Dendritic cell treated with granulocyte-macrophage colony-stimulating factor and Interleukin-4, amounts not matched to agents 40 ng/mL and 50 ng/mL, for 4 days (primary cell): ENCODE measurements at regions not wholly inside any gene's neighbourhood (a gene's known extent, or its start where the extent isn't known, plus 50 kb on each side); places are given as distances from the start of the nearest gene placed in this dataset.
"Not testable (repeated sequence)": the region's sequence is repeated elsewhere in the genome, so short reads cannot be mapped to it uniquely, and the experiment has no call there.

Experiments used
- H3K27ac Mint-ChIP-seq: one replicate; pipeline ENCODE4 v1.8.0; 2022; ENCODE audit warnings: mild to moderate bottlenecking, mixed read lengths
- H3K27me3 Mint-ChIP-seq: one replicate; pipeline ENCODE4 v1.8.0; 2022; ENCODE audit warnings: mild to moderate bottlenecking, mixed read lengths
- H3K36me3 Mint-ChIP-seq: one replicate; pipeline ENCODE4 v1.8.0; 2022; ENCODE audit warnings: low read depth, mixed read lengths
- H3K4me1 Mint-ChIP-seq: one replicate; pipeline ENCODE4 v1.8.0; 2022; ENCODE audit warnings: low read depth, mixed read lengths
- H3K4me3 Mint-ChIP-seq: one replicate; pipeline ENCODE4 v1.8.0; 2022; ENCODE audit warnings: mild to moderate bottlenecking, moderate library complexity, mixed read lengths
- H3K9me3 Mint-ChIP-seq: one replicate; pipeline ENCODE4 v1.8.0; 2022; ENCODE audit warnings: mixed read lengths
- intact Hi-C: fragments of 100-400 bp; cut with micrococcal nuclease; formaldehyde crosslinking; loops from one replicate; pipeline ENCODE4 v1.15.0; 2022

GRCh38 chr12:31803306-31804184 lies 74.7 kb upstream of the AMN1 start:
- Mint-ChIP-seq H3K27me3 (no peaks in the 10 kb centered on the region), H3K36me3 (no peaks in the 10 kb centered on the region), H3K9me3 (no peaks in the 10 kb centered on the region), H3K4me1 (peaks cover 9% of the 10 kb centered on the region), H3K4me3 (no peak overlapping the region), H3K27ac (no peak overlapping the region)
- intact Hi-C loops, result no loop called here

GRCh38 chr12:31801872-31802271 lies 73.1 kb upstream of the AMN1 start:
- intact Hi-C loops, result no loop called here
- Mint-ChIP-seq H3K27ac (no peak overlapping the region), H3K4me3 (no peak overlapping the region), H3K27me3 (no peaks in the 10 kb centered on the region), H3K9me3 (peaks cover 9% of the 10 kb centered on the region), H3K4me1 (peaks cover 6% of the 10 kb centered on the region), H3K36me3 (no peaks in the 10 kb centered on the region)

GRCh38 chr12:31797230-31797872 lies 68.5 kb upstream of the AMN1 start:
- intact Hi-C loops, result no loop called here
- peaks cover 11% of the 10 kb centered on the region for H3K4me1 Mint-ChIP-seq
- H3K4me3 Mint-ChIP-seq, result no peak overlapping the region
- H3K27me3 Mint-ChIP-seq, result peaks cover 4% of the 10 kb centered on the region
- H3K9me3 Mint-ChIP-seq, result peaks cover 9% of the 10 kb centered on the region
- peak overlapping the region; percentile 56 for H3K27ac Mint-ChIP-seq
- H3K36me3 Mint-ChIP-seq, result no peaks in the 10 kb centered on the region

GRCh38 chr12:31796270-31796951 lies 67.6 kb upstream of the AMN1 start:
- no peak overlapping the region for H3K27ac Mint-ChIP-seq
- H3K9me3 Mint-ChIP-seq, result peaks cover 9% of the 10 kb centered on the region
- H3K36me3 Mint-ChIP-seq, result no peaks in the 10 kb centered on the region
- H3K4me1 Mint-ChIP-seq, result peaks cover 11% of the 10 kb centered on the region
- intact Hi-C loops, result no loop called here
- no peak overlapping the region for H3K4me3 Mint-ChIP-seq
- peaks cover 4% of the 10 kb centered on the region for H3K27me3 Mint-ChIP-seq

- intact Hi-C loops, result no loop called here
- Mint-ChIP-seq H3K4me3 (no peak overlapping the region), H3K4me1 (peaks cover 11% of the 10 kb centered on the region), H3K9me3 (peaks cover 9% of the 10 kb centered on the region), H3K27ac (no peak overlapping the region), H3K27me3 (peaks cover 4% of the 10 kb centered on the region), H3K36me3 (no peaks in the 10 kb centered on the region)
These were observed 65.9 kb upstream of the AMN1 start for GRCh38 chr12:31794745-31795144.

GRCh38 chr12:31791265-31791664 lies 62.4 kb upstream of the AMN1 start:
- not testable (repeated sequence) for H3K4me3 Mint-ChIP-seq

GRCh38 chr12:31790759-31791158 lies 61.9 kb upstream of the AMN1 start:
- Mint-ChIP-seq H3K4me1 (peaks cover 5% of the 10 kb centered on the region), H3K9me3 (no peaks in the 10 kb centered on the region), H3K27ac (no peak overlapping the region), H3K36me3 (no peaks in the 10 kb centered on the region), H3K4me3 (no peak overlapping the region), H3K27me3 (peaks cover 4% of the 10 kb centered on the region)
- intact Hi-C loops, result no loop called here

More at GRCh38 chr12:31791265-31791664, 62.4 kb upstream of the AMN1 start:
- H3K36me3 Mint-ChIP-seq, H3K4me1 Mint-ChIP-seq, H3K27ac Mint-ChIP-seq, intact Hi-C loops, H3K9me3 Mint-ChIP-seq, H3K27me3 Mint-ChIP-seq: not testable (repeated sequence)

GRCh38 chr12:31785318-31785717 lies 56.5 kb upstream of the AMN1 start:
- Mint-ChIP-seq H3K27ac (no peak overlapping the region), H3K4me1 (peaks cover 13% of the 10 kb centered on the region), H3K9me3 (peaks cover 10% of the 10 kb centered on the region), H3K36me3 (no peaks in the 10 kb centered on the region), H3K4me3 (no peak overlapping the region), H3K27me3 (no peaks in the 10 kb centered on the region)
- intact Hi-C loops, result loop anchor here (10.0 kb wide), 1 partner anchor 101 kb away; no protein-coding TSS in a partner anchor

GRCh38 chr12:31783996-31784645 lies 55.3 kb upstream of the AMN1 start:
- Mint-ChIP-seq H3K4me1 (peaks cover 14% of the 10 kb centered on the region), H3K4me3 (no peak overlapping the region), H3K36me3 (no peaks in the 10 kb centered on the region), H3K27ac (peak overlapping the region; percentile 71), H3K9me3 (peaks cover 10% of the 10 kb centered on the region), H3K27me3 (no peaks in the 10 kb centered on the region)
- intact Hi-C loops, result loop anchor here (10.0 kb wide), 1 partner anchor 99 kb away; no protein-coding TSS in a partner anchor

GRCh38 chr12:31783556-31783955 lies 54.7 kb upstream of the AMN1 start:
- H3K4me3 Mint-ChIP-seq, result no peak overlapping the region
- peak overlapping the region; percentile 71 for H3K27ac Mint-ChIP-seq

GRCh38 chr12:31781894-31782540 lies 53.2 kb upstream of the AMN1 start:
- no peaks in the 10 kb centered on the region for H3K27me3 Mint-ChIP-seq
- peaks cover 10% of the 10 kb centered on the region for H3K9me3 Mint-ChIP-seq
- peaks cover 22% of the 10 kb centered on the region for H3K4me1 Mint-ChIP-seq

More at GRCh38 chr12:31783556-31783955, 54.7 kb upstream of the AMN1 start:
- H3K27me3 Mint-ChIP-seq, result no peaks in the 10 kb centered on the region
- intact Hi-C loops, result loop anchor here (10.0 kb wide), 1 partner anchor 99 kb away; no protein-coding TSS in a partner anchor
- H3K36me3 Mint-ChIP-seq, result no peaks in the 10 kb centered on the region
- H3K9me3 Mint-ChIP-seq, result peaks cover 10% of the 10 kb centered on the region
- peaks cover 19% of the 10 kb centered on the region for H3K4me1 Mint-ChIP-seq

GRCh38 chr12:31780096-31780495 lies 51.3 kb upstream of the AMN1 start:
- Mint-ChIP-seq H3K4me3 (no peak overlapping the region), H3K27me3 (no peaks in the 10 kb centered on the region), H3K9me3 (peaks cover 10% of the 10 kb centered on the region), H3K36me3 (no peaks in the 10 kb centered on the region), H3K27ac (no peak overlapping the region), H3K4me1 (peaks cover 22% of the 10 kb centered on the region)
- intact Hi-C loops, result loop anchor here (10.0 kb wide), 1 partner anchor 95 kb away; no protein-coding TSS in a partner anchor

More at GRCh38 chr12:31781894-31782540, 53.2 kb upstream of the AMN1 start:
- intact Hi-C loops, result loop anchor here (10.0 kb wide), 1 partner anchor 97 kb away; no protein-coding TSS in a partner anchor
- H3K27ac Mint-ChIP-seq, result no peak overlapping the region
- no peak overlapping the region for H3K4me3 Mint-ChIP-seq
- H3K36me3 Mint-ChIP-seq, result no peaks in the 10 kb centered on the region

GRCh38 chr12:31778687-31779086 lies 49.9 kb upstream of the AMN1 start:
- Mint-ChIP-seq H3K27me3 (no peaks in the 10 kb centered on the region), H3K9me3 (peaks cover 4% of the 10 kb centered on the region), H3K4me1 (peaks cover 27% of the 10 kb centered on the region), H3K36me3 (no peaks in the 10 kb centered on the region), H3K4me3 (no peak overlapping the region), H3K27ac (no peak overlapping the region)
- intact Hi-C loops, result no loop called here
